ENCODE measurements at regions not wholly inside any gene's neighbourhood (a gene's known extent, or its start where the extent isn't known, plus 50 kb on each side); places are given as distances from the start of the nearest gene placed in this dataset.

- no peak for DNase-seq (ENCODE audit: low read depth in 2 of 2)
Measured at GRCh38 chr2:33784488-33784887, 185.4 kb upstream of the FAM98A start.

DNA sequence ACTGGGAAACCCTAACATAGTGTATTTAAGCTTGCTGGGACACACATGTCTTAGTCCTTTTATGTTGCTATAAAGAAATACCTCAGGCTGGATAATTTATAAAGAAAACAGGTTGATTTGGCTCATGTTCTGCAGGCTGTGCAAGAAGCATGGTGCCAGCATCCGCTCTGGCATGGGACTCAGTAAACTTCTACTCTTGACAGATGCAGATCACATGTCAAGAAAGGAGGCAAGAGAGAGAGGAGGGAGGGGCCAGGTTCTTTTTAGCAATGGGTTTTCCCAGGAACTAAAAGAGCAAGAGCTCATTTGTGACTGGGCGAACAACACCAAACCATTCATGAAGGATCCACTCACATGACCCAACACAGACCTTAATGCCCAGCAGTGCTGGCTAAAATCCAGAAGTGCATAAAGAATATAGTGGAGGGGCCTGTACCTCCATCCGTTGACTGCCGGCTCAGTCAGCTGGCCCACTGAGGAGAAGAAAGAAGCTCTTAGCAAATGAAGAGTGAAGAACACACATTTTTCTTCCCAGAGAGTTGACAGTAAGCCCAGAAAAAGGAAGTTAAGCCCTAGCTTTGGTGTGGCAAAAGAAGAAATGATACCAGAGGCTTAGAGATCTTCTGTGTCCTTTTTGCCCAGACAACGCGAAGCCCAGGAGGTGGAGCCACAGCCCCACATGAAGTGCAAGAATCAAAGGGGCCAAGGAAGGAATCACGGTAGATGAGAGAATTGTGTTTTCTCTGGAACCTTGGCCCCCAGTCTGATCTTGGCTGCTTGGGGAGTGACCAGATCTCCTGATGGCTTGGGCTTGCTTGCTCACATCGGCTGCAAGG is 183.5 kb upstream of the FAM98A start:
- no peak for DNase-seq (ENCODE audit: low read depth in 2 of 2)

- DNase-seq (ENCODE audit: low read depth in 2 of 2) = no peak
Measured at GRCh38 chr2:33777786-33778185, 178.7 kb upstream of the FAM98A start.

DNA sequence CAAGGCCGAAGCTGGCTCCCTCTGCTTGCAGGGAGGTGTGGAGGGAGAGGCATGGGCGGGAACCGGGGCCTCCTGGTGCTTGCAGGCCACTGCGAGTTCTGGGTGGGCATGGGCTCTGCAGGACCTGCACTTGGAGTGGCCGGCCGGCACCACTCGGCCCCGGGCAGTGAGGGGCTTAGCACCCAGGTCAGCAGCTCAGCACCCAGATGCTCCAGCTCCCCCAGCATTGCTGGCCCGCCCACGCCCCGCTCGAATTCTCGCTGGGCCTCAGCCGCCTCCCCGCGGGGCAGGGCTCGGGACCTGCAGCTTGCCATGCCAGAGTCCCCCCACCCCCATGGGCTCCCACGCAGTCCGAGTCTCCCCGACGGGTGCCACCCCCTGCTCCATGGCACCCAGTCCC is 176.2 kb upstream of the FAM98A start:
- DNase-seq (ENCODE audit: low read depth in 2 of 2) = no peak

GRCh38 chr2:33770023-33770422 is 170.9 kb upstream of the FAM98A start:
- DNase-seq (ENCODE audit: low read depth in 2 of 2) = no peak

- no peak for DNase-seq (ENCODE audit: low read depth in 2 of 2)
Measured at GRCh38 chr2:33766175-33766574, 167.1 kb upstream of the FAM98A start.

DNA sequence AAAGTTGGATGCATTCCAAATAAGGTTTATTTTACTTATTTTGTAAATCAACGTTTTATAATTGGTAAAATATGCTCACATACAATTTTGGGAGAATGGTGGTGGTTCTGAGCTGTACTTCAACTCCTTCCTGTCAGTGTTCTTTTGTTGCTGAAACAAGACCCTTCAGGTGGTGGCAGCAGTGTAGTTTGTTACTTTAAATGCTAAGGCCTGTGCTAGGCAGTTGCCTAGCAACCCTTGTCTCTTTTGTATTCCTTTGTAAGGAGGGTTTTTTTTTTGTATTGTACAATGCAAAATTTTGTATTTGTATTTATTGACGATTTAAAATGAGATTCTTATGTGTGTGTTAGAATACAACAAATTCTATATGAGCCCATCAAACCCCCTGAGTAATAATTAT is 166.0 kb upstream of the FAM98A start:
- DNase-seq (ENCODE audit: low read depth in 2 of 2) = no peak

GRCh38 chr2:33764551-33764950 is 165.5 kb upstream of the FAM98A start:
- no peak for DNase-seq (ENCODE audit: low read depth in 2 of 2)

DNA sequence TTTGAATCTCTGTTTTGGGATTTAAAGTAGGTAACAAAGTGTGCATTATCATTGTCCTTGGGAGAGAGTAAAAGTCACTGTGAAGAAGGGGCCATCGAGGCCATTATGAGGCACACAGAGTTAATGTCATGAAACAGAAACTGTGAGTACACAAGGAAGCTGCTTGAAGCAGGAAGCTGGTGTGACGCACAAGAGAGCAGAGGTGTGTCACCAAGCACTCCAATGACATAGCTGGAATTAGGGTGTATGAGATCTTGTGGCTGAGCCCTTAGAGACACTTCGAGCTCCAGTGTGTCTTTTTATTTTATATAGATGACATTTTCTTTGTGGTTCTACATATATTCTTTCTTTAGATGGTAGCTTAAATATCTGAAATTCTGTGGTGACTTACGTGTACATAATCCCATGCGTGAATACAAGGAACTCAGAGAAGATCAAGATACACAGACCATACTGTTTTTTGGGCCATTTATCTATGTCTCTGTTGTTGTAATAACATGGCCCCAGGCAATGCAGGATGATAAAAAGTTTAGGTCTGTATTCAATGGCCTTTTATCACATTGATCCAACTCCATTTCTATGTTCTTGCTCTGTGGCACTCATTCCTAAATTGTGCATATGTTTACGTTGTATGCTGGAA is 164.7 kb upstream of the FAM98A start:
- no peak for DNase-seq (ENCODE audit: low read depth in 2 of 2)

GRCh38 chr2:33762636-33763035 is 163.5 kb upstream of the FAM98A start:
- DNase-seq (ENCODE audit: low read depth in 2 of 2) = no peak

- no peak for DNase-seq (ENCODE audit: low read depth in 2 of 2)
Measured at GRCh38 chr2:33746208-33746800, 147.2 kb upstream of the FAM98A start.

DNA sequence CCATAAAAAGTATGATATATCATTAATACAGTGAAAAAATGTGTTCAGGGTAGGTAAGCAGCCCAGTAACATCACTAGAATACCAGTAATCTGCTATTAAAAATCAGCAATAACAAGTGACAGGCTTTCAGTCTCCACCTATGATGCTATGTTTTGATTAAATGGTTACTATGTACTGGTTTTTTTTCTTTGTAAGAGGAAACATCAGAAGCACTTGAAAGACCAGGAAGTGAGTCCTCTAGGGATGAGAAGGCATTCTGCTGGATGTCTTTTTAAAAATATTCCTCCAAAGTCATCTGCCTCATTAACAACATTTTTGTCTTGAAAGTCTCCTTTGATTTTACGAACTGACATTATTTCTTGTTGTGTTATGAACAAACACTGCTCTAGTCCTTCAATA is 136.0 kb upstream of the FAM98A start:
- DNase-seq (ENCODE audit: low read depth in 2 of 2) = no peak

DNA sequence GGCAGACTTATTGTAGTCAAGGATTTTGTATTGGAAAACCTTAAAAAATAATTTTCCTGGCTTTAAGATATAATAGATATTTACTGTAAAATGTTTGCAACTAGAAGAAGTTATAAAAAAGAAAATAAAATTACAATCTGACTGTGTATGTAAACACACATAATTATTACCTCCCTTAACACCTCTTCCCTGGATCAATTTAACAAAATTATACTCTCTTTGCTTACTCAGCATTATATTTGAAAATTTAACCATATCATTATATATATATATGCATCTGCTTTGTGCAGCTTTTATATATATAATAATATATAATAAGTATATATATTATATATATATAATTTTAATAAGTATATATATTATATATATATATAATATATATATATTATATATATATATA is 131.7 kb upstream of the FAM98A start:
- DNase-seq (ENCODE audit: low read depth in 2 of 2) = no peak

DNA sequence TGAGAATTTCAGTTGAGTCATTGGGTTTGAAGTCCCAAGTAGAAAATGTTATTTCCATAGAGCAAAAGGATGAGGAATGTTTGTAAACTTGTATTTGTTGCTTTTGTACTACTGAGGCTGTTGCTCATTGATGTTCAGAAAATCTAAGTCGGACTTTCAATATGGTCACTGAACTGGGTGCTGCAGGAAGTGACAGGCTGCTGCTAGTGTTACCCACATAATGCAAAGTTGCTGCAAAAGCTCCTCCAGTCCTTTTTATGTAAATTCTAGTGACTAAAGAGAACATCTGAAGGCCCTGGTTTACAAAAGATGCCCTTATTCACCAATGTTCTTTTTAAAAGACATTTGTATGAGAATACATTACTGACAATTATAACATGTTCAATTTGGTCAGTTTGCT is 131.1 kb upstream of the FAM98A start:
- DNase-seq (ENCODE audit: low read depth in 2 of 2) = no peak

DNA sequence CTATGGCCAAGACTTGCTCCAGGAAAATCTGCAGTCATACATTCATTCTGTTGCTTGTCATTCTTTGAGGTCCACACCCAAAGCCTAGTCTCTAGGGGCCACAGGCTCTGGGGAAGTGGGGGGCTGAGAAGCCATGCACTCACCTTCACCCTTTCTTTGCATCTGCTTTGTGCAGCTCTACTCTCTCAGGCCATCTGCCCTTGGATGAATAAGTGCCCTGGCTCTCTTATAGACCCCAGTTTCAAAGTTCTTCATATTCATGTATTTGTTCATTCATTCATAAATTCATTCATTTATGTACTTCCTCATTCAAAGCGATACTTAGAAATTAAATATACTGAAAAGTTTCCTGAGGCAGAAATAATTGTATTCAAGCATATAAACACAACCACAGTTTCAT is 130.3 kb upstream of the FAM98A start:
- DNase-seq (ENCODE audit: low read depth in 2 of 2) = no peak

GRCh38 chr2:33728106-33728505 is 129.0 kb upstream of the FAM98A start:
- no peak for DNase-seq (ENCODE audit: low read depth in 2 of 2)

GRCh38 chr2:33727361-33728032 is 128.4 kb upstream of the FAM98A start:
- no peak for DNase-seq (ENCODE audit: low read depth in 2 of 2)

- no peak for DNase-seq (ENCODE audit: low read depth in 2 of 2)
Measured at GRCh38 chr2:33726415-33726814, 127.3 kb upstream of the FAM98A start.

- DNase-seq (ENCODE audit: low read depth in 2 of 2) = no peak
Measured at GRCh38 chr2:33723329-33723728, 124.2 kb upstream of the FAM98A start.

- no peak for DNase-seq (ENCODE audit: low read depth in 2 of 2)
Measured at GRCh38 chr2:33719067-33719466, 120.0 kb upstream of the FAM98A start.

DNA sequence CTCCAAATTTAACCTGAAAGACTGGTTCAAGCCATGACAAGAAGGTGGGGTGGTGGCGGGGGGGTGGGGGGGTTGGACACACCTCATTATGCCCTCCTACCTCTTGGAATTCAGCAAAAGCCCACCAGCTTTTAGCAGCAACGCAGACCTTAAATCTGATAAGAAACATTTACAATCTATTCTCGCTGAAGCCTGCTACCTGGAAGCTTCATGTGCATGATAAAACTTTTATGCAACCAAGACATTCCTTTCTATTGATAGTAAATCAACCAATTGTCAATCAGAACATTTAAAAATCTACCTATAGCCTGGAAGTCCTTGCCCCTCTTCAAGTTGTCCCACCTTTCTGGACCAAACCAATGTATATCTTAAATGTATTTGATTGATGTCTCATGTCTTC is 113.6 kb upstream of the FAM98A start:
- DNase-seq (ENCODE audit: low read depth in 2 of 2) = no peak

DNA sequence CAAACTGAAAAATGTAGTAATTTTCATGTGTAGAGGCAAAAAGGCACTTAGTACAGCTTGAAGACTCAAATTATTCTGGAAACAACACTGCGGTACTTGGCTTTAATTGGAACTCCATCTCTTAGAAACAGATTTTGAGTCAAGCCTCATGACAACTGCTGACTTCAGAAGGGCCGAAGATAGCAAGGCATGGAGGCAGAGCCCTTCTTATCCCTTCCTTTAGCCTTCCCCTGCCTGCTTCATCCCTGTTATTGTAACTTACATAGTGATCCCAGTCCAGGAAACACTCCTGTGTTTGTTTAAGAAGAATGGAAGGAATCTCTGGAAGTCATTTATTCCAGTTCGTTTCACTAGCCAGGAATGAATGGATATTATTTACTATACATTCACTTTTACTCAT is 110.9 kb upstream of the FAM98A start:
- DNase-seq (ENCODE audit: low read depth in 2 of 2) = no peak

- no peak for DNase-seq (ENCODE audit: low read depth in 2 of 2)
Measured at GRCh38 chr2:33707312-33707711, 108.2 kb upstream of the FAM98A start.

All from stimulated activated CD4-positive, alpha-beta T cell treated with anti-CD3 and anti-CD28 coated beads, Interleukin-15, amount 100 ng/mL, for 48 hours (primary cell).